SK-N-MC (cell line): ENCODE measurements at regions not wholly inside any gene's neighbourhood (a gene's known extent, or its start where the extent isn't known, plus 50 kb on each side); places are given as distances from the start of the nearest gene placed in this dataset.

ENCODE experiments used
- EZH2 ChIP-seq: fragments of 200-600 bp; sonication (generic); IDR thresholded peaks from one replicate; pipeline ENCODE4 v1.6.1; 2017; ENCODE audit warnings: antibody characterized with exemption
- FOXP2 ChIP-seq: optimal IDR thresholded peaks from 2 replicates; pipeline ENCODE3; 2011; ENCODE audit warnings: mild to moderate bottlenecking, moderate library complexity; ENCODE audit not compliant: insufficient read depth; ENCODE audit errors: extremely low read length, control extremely low read depth
- POLR2AphosphoS5 ChIP-seq: IDR thresholded peaks from 2 replicates; pipeline ENCODE4 v1.6.1; 2012; ENCODE audit warnings: mild to moderate bottlenecking, low read depth, low read length, borderline replicate concordance

DNA sequence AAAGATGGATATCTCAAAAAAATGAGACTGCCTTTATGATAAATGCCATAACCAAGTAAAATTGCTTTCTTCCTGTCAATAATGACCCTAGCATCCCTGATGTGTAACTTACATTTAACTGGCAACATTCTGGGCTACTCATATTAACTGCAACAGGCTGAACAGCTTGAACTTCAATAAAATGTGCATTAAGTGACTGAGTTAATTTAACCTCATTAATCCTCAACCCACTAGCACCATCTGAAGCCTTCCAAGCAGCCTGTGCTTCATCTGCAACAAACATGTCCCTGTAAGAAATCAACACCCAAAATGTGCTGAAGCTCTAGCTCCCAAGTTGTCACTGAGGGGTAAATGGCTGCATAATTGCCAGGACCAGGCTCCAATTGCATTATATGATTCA lies 296.2 kb upstream of the ZC3H15 start:
- TF ChIP-seq POLR2AphosphoS5 (no peak), EZH2 (no peak), FOXP2 (no peak)
